Ectodermal cell (in vitro differentiated cells): ENCODE measurements at regions not wholly inside any gene's neighbourhood (a gene's known extent, or its start where the extent isn't known, plus 50 kb on each side); places are given as distances from the start of the nearest gene placed in this dataset.

Source experiments
- H3K27ac ChIP-seq: 2 replicates; pipeline ENCODE4 v1.7.0; 2013; ENCODE audit warnings: mild to moderate bottlenecking, low read depth, low read length; ENCODE audit not compliant: insufficient read depth, poor library complexity, severe bottlenecking
- H3K27me3 ChIP-seq: 2 replicates; pipeline ENCODE4 v1.7.0; 2013; ENCODE audit warnings: mild to moderate bottlenecking, low read length; ENCODE audit not compliant: insufficient read depth, control insufficient read depth, poor library complexity, severe bottlenecking
- H3K36me3 ChIP-seq: one replicate; pipeline ENCODE4 v1.7.0; 2013; ENCODE audit warnings: low read length; ENCODE audit not compliant: control insufficient read depth, insufficient read depth
- H3K4me1 ChIP-seq: one replicate; pipeline ENCODE4 v1.7.0; 2013; ENCODE audit warnings: low read length; ENCODE audit not compliant: control insufficient read depth, insufficient read depth
- H3K4me3 ChIP-seq: 2 replicates; pipeline ENCODE4 v1.7.0; 2013; ENCODE audit warnings: low read depth, low read length, control low read depth; ENCODE audit not compliant: insufficient read depth
- H3K9me3 ChIP-seq: 2 replicates; pipeline ENCODE4 v1.7.0; 2013; ENCODE audit warnings: mild to moderate bottlenecking, low read length, moderate library complexity; ENCODE audit not compliant: control insufficient read depth
- WGBS, 2 experiments: methylation state at CpG; one replicate each; pipeline ENCODE4 v1.1.7; 2013; ENCODE audit warnings: missing lambda C conversion rate in 2 of 2; 5-methylcytosine and 5-hydroxymethylcytosine counted together

DNA sequence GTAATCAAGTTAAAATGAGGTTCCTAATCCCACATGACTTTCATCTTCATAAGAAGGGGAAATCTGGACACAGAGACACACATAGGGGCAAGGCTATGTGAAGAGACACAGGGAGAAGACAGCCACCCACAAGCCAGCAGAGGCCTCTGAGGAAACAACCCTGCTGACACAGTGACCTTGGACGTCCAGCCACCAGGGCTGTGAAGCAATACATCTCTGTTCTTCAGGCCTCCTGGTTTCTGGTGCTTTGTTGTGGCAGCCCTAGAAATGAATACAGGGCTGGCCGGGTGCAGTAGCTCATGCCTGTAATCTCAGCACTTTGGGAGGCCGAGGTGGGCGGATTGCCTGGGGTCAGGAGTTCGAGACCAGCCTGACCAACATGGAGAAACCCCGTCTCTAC, 183.9 kb downstream of the CXCL12 start:
- Histone ChIP-seq H3K27ac (no peak overlapping the region), H3K4me3 (no peak overlapping the region), H3K9me3 (peaks cover 3% of the 10 kb centered on the region), H3K36me3 (no peaks in the 10 kb centered on the region), H3K27me3 (no peaks in the 10 kb centered on the region), H3K4me1 (peaks cover 7% of the 10 kb centered on the region)
- 88 to 94% methylated on average over 6 of the region's 6 CpGs for WGBS, 2 experiments

DNA sequence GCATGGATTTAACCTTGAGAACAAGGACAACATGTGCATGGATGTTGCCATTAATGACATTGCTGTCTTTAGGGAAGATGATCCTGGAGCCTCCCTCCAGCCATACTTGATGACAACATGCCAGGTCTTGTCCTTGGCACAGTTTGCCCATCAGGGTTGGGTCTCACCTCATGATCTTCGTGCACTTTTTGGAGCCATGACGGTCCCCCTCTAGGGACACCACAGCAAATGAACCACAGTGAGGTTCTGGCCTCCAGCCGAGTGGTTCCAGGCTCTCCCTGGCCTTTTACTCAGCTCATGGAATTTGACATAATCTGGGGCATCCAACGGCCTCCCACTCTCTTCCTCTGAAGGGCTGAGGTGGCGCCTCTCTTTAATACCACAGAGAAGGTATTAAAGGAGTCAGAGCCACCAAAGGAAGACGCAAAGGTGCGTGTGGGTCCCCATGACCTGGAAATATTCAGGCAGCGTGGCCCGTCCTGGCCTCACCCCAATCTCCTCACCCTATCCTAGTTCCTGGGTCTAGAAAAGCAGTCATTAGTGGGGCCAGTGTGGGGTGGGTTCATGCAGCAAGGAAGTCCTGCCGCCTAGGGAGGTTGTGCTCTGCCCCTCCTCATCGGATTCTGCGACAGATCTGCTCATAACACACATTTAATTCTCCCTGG, 184.8 kb downstream of the CXCL12 start:
- Histone ChIP-seq H3K27me3 (no peaks in the 10 kb centered on the region), H3K9me3 (peaks cover 3% of the 10 kb centered on the region), H3K36me3 (no peaks in the 10 kb centered on the region), H3K4me1 (no peaks in the 10 kb centered on the region), H3K4me3 (no peak overlapping the region), H3K27ac (no peak overlapping the region)
- 90 to 93% methylated on average over 12 of the region's 12 CpGs for WGBS, 2 experiments

DNA sequence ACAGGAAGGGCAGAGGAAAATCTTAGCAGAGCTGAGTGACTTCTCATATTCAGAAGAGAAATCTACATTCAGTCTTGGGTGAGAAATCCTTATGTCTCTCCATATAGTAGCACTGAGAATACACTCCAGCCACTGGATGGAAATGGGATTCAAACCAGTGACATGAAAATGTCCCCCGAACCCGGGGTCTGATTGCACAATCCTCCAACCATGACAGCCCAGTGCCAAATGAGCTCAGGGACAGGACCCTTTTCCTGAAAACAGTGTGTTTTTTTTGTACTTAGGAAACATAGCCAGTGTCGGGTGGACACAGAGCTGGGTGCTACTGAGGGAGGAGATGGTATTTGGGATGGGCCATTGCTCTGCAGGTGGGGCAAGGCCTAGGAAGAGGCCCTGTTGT, 185.6 kb downstream of the CXCL12 start:
- no peaks in the 10 kb centered on the region for H3K27me3 ChIP-seq
- WGBS, 2 experiments = 94 to 95% methylated on average over 3 of the region's 3 CpGs
- no peaks in the 10 kb centered on the region for H3K36me3 ChIP-seq
- H3K4me3 ChIP-seq = no peak overlapping the region
- H3K9me3 ChIP-seq = peaks cover 3% of the 10 kb centered on the region
- no peak overlapping the region for H3K27ac ChIP-seq
- peaks cover under 1% of the 10 kb centered on the region for H3K4me1 ChIP-seq

DNA sequence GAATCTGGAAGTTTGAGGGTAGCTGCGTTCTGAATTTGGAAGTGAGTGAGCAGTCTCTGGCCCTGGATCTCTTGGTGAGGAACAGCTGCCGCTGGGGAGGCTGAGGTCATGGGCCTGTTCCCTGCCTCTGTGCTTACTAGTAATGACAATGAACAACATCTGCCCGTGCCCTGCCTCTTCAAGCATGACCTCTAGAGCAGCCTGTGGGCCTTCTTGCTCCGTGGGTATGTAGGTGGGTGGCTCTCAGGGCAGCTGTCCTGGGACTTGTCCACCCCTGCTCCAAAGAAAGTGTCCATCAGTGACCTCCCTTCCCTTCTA, 186.2 kb downstream of the CXCL12 start:
- Histone ChIP-seq H3K4me3 (no peak overlapping the region), H3K36me3 (no peaks in the 10 kb centered on the region), H3K27ac (no peak overlapping the region), H3K9me3 (peaks cover 3% of the 10 kb centered on the region), H3K27me3 (no peaks in the 10 kb centered on the region), H3K4me1 (peaks cover 6% of the 10 kb centered on the region)
- 88 to 93% methylated on average over 4 of the region's 4 CpGs for WGBS, 2 experiments

DNA sequence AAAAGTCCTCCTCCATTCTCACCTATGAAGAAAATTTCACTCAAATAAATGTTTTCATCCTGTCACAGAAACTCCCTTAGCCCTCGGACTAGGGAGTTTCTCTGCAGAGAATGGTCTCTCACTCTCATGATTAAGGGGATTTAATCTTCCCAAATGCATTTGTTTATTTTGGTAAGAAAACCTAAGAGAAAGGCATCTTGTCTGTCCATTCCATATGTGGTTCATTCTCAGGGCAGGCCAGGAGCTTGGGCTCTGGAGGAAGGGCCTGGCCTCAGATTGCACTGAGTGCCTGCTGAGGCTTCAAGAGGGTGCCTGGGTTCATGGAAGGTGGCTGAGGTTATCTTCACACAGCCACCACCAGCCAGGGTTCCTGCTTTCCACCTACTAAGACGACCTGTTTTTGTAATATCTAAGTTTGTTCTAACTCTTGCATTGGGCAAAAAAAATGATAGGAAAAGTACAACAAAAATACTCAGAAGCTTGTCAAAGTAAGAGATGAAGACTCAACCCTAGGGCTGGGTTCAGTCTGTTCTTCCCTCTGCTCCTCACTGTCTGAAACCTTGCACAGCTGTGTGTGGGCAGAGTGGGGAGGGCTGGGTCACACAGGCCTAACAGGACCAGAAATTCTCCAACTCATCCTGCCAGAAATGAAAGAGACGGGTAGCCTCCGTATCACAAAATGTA, 186.7 kb downstream of the CXCL12 start:
- peaks cover 11% of the 10 kb centered on the region for H3K4me1 ChIP-seq
- WGBS, 2 experiments = 81 to 82% methylated on average over 3 to 4 of the region's 4 CpGs
- no peaks in the 10 kb centered on the region for H3K27me3 ChIP-seq
- no peaks in the 10 kb centered on the region for H3K36me3 ChIP-seq
- peaks cover 3% of the 10 kb centered on the region for H3K9me3 ChIP-seq
- H3K4me3 ChIP-seq = no peak overlapping the region
- H3K27ac ChIP-seq = no peak overlapping the region

DNA sequence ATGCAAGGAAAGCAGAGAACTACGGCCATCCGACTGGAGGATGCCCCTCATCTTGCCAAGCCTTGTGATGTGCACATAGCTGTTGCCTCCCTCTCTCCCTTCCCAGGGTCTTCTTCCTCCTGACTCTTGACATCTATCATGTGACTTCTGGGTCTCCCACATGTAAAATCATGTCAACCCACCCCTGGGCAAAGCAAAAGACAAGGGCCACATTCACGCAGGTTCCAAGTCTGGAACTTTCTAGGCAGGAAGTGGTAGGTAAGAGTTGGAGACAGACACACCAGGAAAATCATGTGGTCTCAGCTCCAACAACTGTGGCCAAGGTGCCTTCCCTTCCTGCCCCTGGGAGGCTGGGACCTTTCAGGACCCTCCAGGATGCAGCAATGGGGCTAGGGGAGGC, 187.3 kb downstream of the CXCL12 start:
- Histone ChIP-seq H3K36me3 (no peaks in the 10 kb centered on the region), H3K27me3 (no peaks in the 10 kb centered on the region), H3K9me3 (peaks cover 3% of the 10 kb centered on the region), H3K4me3 (no peak overlapping the region), H3K4me1 (peaks cover 16% of the 10 kb centered on the region), H3K27ac (no peak overlapping the region)
- WGBS, 2 experiments = 94 to 96% methylated on average over 3 of the region's 3 CpGs

DNA sequence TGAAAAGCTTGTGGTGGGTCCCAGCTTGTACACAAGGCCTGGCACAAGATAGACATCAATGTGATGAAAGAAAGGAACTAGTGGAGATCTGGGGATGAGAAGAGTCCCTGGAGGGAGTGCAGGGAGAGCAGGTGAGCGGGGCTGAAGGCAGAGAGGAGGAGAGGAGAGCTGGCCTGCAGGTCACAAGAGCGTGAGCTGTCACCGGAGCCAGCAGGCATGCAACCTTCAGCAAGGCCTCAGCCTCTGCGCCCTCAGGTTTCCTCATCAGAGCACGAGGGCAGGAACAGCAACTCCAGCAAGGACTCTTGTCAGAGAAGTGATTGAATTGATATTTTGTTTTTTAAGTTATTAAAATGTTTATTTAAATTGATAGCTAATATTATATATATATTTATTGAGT, 188.6 kb downstream of the CXCL12 start:
- 94 to 95% methylated on average over 5 of the region's 5 CpGs for WGBS, 2 experiments
- H3K4me1 ChIP-seq = peaks cover 16% of the 10 kb centered on the region
- no peak overlapping the region for H3K27ac ChIP-seq

DNA sequence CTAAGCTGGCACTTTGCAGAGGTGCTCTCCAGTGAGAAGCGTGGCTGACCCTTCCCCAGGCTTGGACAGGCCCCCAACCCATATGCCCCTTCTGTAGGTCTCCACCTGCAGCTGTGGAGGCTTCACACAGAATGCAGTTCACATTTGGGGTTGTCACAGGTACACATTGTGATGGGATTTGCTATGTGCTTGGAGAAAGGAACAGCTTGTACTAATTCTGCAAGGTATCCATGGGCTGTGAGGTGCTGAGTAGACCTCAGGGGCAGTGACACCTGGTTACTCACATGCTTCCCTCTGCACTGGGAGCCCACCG, 188.9 kb downstream of the CXCL12 start:
- Histone ChIP-seq H3K4me1 (peaks cover 16% of the 10 kb centered on the region), H3K4me3 (no peak overlapping the region), H3K27me3 (no peaks in the 10 kb centered on the region), H3K27ac (no peak overlapping the region), H3K36me3 (no peaks in the 10 kb centered on the region), H3K9me3 (no peaks in the 10 kb centered on the region)
- WGBS, 2 experiments = 93 to 95% methylated on average over 2 of the region's 2 CpGs

More for the DNA sequence above, 188.6 kb downstream of the CXCL12 start:
- no peaks in the 10 kb centered on the region for H3K9me3 ChIP-seq
- H3K36me3 ChIP-seq = no peaks in the 10 kb centered on the region
- H3K27me3 ChIP-seq = no peaks in the 10 kb centered on the region
- H3K4me3 ChIP-seq = no peak overlapping the region

DNA sequence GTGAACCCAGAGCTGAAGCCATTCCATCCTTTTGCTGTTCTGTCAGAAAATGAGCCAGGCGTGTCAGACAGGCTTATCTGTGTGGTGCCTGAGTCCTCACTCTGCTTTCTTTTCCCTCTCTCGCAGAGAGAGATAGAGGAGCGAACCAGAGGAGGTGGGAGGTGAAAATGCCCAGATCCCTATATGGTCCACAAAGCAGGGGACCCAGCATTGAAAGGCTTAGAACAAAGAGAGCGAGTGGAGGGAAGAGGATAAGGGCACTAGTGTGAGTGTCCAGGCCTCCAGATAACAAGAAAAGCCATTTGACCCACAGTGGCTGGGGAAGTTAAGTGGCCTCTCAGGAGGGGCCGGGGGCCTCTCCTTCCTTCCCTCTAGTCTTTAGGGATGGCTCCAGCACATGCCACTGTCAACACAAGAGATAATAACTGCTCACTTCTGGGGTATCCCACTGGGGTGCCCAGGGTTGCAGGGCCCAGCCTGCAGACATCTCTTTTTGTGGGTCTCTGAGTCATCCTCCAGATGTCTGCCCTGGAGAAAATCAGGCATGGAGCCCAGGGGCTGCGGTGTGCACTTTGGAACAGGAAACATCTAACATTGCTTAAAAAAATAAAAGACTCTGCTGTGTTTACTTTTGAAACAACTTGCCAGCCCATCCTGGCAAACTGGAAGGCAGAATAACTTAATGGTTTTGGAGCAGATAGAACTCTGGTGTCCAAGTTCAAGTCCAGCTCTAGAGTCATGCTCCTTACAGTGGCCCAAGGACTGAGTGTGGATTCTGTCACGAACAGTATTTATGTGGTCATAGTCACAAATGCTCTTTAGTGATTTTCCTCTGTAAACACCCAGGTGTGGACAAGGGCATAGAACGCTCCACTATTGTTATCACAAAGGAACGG, 189.5 kb downstream of the CXCL12 start:
- Histone ChIP-seq H3K27ac (no peak overlapping the region), H3K4me3 (no peak overlapping the region)
- 89 to 91% methylated on average over 8 to 9 of the region's 9 CpGs for WGBS, 2 experiments

DNA sequence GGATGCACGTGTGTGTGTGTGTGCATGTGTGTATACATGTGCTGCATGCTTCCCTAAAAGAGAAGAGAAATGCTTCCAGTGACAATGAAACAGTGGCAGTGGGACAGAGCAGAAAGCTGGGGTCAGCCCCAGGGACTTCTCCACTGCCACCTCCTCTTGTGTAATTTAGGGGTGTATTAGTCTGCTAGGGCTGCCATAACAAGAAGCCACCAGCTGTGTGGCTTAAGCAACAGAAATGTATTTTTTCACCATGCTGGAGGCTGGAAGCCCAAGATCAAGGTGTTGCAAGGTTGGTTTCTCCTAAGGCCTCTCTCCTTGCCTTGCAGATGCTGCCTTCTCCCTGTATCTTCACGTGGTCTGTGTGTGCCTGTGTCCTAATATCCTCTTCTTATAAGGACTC, 190.5 kb downstream of the CXCL12 start:
- H3K27ac ChIP-seq = no peak overlapping the region
- peaks cover 16% of the 10 kb centered on the region for H3K4me1 ChIP-seq
- H3K9me3 ChIP-seq = no peaks in the 10 kb centered on the region
- H3K4me3 ChIP-seq = no peak overlapping the region
- H3K27me3 ChIP-seq = no peaks in the 10 kb centered on the region
- H3K36me3 ChIP-seq = no peaks in the 10 kb centered on the region
- 92 to 95% methylated on average over 2 of the region's 2 CpGs for WGBS, 2 experiments

More for the DNA sequence above, 189.5 kb downstream of the CXCL12 start:
- Histone ChIP-seq H3K4me1 (peaks cover 16% of the 10 kb centered on the region), H3K27me3 (no peaks in the 10 kb centered on the region), H3K36me3 (no peaks in the 10 kb centered on the region), H3K9me3 (no peaks in the 10 kb centered on the region)
